Keratinocyte (primary cell): ENCODE measurements at regions not wholly inside any gene's neighbourhood (a gene's known extent, or its start where the extent isn't known, plus 50 kb on each side); places are given as distances from the start of the nearest gene placed in this dataset.

Source experiments
- EZH2 ChIP-seq: IDR thresholded peaks from one replicate; pipeline ENCODE4 v1.6.1; 2012; ENCODE audit warnings: inconsistent platforms, mild to moderate bottlenecking, low read length, moderate library complexity
- TF ChIP-seq, protein P1 (sequence below), 3 experiments: IDR thresholded peaks in 1 of 3; conservative IDR thresholded peaks in 1 of 3; optimal IDR thresholded peaks in 1 of 3; 2 replicates in 2 of 3; 3 replicates in 1 of 3; pipeline versions ENCODE3 to v1.5.1; 2011; ENCODE audit warnings: low read length in 3 of 3, mild to moderate bottlenecking in 3 of 3, moderate library complexity in 2 of 3, control low read depth in 1 of 3, inconsistent platforms in 1 of 3; ENCODE audit not compliant: insufficient read depth in 2 of 3; ENCODE audit errors: extremely low read depth in 1 of 3

DNA sequence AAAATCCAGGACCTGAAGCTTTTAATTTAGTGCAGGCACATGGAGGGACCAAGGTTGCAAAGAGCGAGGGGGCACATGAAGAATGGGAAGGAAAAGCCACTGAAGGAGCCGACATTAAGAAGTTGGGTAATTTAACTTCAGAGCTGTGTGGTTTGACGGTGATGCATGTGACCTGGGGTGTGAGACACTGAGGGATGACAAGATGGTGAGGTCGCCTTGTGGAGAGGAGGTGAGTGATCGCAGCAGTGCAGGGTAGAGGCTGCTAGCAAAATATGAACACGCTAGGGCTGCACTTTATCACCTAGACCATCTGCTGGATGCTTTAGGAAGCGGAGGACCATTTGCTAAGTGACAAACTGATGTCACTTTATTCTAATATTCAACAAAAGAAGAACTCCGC lies 339.0 kb upstream of the KIF2A start:
- TF ChIP-seq, protein P1, sequence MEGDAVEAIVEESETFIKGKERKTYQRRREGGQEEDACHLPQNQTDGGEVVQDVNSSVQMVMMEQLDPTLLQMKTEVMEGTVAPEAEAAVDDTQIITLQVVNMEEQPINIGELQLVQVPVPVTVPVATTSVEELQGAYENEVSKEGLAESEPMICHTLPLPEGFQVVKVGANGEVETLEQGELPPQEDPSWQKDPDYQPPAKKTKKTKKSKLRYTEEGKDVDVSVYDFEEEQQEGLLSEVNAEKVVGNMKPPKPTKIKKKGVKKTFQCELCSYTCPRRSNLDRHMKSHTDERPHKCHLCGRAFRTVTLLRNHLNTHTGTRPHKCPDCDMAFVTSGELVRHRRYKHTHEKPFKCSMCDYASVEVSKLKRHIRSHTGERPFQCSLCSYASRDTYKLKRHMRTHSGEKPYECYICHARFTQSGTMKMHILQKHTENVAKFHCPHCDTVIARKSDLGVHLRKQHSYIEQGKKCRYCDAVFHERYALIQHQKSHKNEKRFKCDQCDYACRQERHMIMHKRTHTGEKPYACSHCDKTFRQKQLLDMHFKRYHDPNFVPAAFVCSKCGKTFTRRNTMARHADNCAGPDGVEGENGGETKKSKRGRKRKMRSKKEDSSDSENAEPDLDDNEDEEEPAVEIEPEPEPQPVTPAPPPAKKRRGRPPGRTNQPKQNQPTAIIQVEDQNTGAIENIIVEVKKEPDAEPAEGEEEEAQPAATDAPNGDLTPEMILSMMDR (optimal IDR thresholded peaks at IDR 0.05 in 1 of 3, IDR thresholded peaks at IDR 0.05 in 1 of 3, conservative IDR thresholded peaks at IDR 0.05 in 1 of 3; ENCODE audit: extremely low read depth in 1 of 3, insufficient read depth in 2 of 3, low read length in 3 of 3), result no peak
- no peak for TF ChIP-seq EZH2
